HUES6 (cell line): ENCODE measurements at regions not wholly inside any gene's neighbourhood (a gene's known extent, or its start where the extent isn't known, plus 50 kb on each side); places are given as distances from the start of the nearest gene placed in this dataset.

Experiments
- H3K27ac ChIP-seq: 2 replicates; pipeline ENCODE4 v1.7.0; 2013; ENCODE audit warnings: low read depth, mild to moderate bottlenecking, low read length, inconsistent platforms
- H3K27me3 ChIP-seq: 2 replicates; pipeline ENCODE4 v1.6.1; 2013; ENCODE audit warnings: low read length; ENCODE audit not compliant: control insufficient read depth, insufficient read depth
- H3K36me3 ChIP-seq: 2 replicates; pipeline ENCODE4 v1.6.1; 2013; ENCODE audit warnings: low read length; ENCODE audit not compliant: control insufficient read depth, insufficient read depth
- H3K4me1 ChIP-seq: 2 replicates; pipeline ENCODE4 v1.6.1; 2013; ENCODE audit warnings: low read length; ENCODE audit not compliant: control insufficient read depth, insufficient read depth
- H3K4me3 ChIP-seq: 2 replicates; pipeline ENCODE4 v1.5.1; 2013; ENCODE audit warnings: low read depth, low read length
- H3K9ac ChIP-seq: one replicate; pipeline ENCODE4 v1.6.1; 2013; ENCODE audit warnings: mild to moderate bottlenecking, low read length
- H3K9me3 ChIP-seq: 2 replicates; pipeline ENCODE4 v1.6.1; 2013; ENCODE audit warnings: low read depth, low read length; ENCODE audit not compliant: control insufficient read depth, insufficient read depth

- no peak overlapping the region for H3K9ac ChIP-seq
- no peak overlapping the region for H3K27ac ChIP-seq
- H3K27me3 ChIP-seq = no peaks in the 10 kb centered on the region
- no peaks in the 10 kb centered on the region for H3K36me3 ChIP-seq
- H3K4me3 ChIP-seq = no peak overlapping the region
- no peaks in the 10 kb centered on the region for H3K4me1 ChIP-seq
- H3K9me3 ChIP-seq = no peaks in the 10 kb centered on the region
Measured at GRCh38 chr3:117962750-117963149, 1071.9 kb downstream of the IGSF11 start.

- Histone ChIP-seq H3K36me3 (no peaks in the 10 kb centered on the region), H3K27me3 (no peaks in the 10 kb centered on the region), H3K4me1 (no peaks in the 10 kb centered on the region), H3K9ac (no peak overlapping the region), H3K27ac (no peak overlapping the region), H3K4me3 (no peak overlapping the region), H3K9me3 (no peaks in the 10 kb centered on the region)
Measured at GRCh38 chr3:117963858-117964257, 1070.8 kb downstream of the IGSF11 start.

- Histone ChIP-seq H3K4me3 (no peak overlapping the region), H3K27me3 (no peaks in the 10 kb centered on the region), H3K27ac (no peak overlapping the region), H3K4me1 (no peaks in the 10 kb centered on the region), H3K9ac (no peak overlapping the region), H3K9me3 (no peaks in the 10 kb centered on the region), H3K36me3 (no peaks in the 10 kb centered on the region)
Measured at GRCh38 chr3:117964814-117965213, 1069.8 kb downstream of the IGSF11 start.

GRCh38 chr3:117977504-117978228 lies 1057.0 kb downstream of the IGSF11 start:
- H3K27ac ChIP-seq = no peak overlapping the region
- H3K27me3 ChIP-seq = no peaks in the 10 kb centered on the region
- H3K4me3 ChIP-seq = no peak overlapping the region
- no peak overlapping the region for H3K9ac ChIP-seq
- H3K4me1 ChIP-seq = no peaks in the 10 kb centered on the region
- H3K9me3 ChIP-seq = no peaks in the 10 kb centered on the region
- H3K36me3 ChIP-seq = no peaks in the 10 kb centered on the region

DNA sequence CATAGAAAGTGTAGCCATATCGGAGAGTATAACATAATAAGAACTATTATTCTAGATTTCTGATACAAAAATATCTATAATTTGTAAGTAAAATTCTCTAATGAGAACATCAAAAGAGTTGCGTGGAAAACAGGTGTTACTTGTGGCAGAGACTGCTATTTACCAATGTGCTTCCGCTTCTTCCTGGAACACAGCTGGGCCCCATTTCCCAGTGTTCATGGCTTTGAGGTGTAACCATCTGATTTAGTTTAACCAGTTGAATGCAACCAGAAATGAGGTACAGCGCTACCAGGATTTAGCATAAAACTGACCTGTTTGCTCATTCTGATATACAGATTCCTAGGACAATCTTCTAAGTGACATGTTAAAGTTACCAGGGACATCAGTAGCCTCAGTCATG lies 1055.2 kb downstream of the IGSF11 start:
- Histone ChIP-seq H3K27me3 (no peaks in the 10 kb centered on the region), H3K9me3 (no peaks in the 10 kb centered on the region), H3K36me3 (no peaks in the 10 kb centered on the region), H3K4me3 (no peak overlapping the region), H3K9ac (no peak overlapping the region), H3K27ac (no peak overlapping the region), H3K4me1 (no peaks in the 10 kb centered on the region)

- Histone ChIP-seq H3K27me3 (no peaks in the 10 kb centered on the region), H3K4me1 (no peaks in the 10 kb centered on the region), H3K9ac (no peak overlapping the region), H3K4me3 (no peak overlapping the region), H3K9me3 (no peaks in the 10 kb centered on the region), H3K36me3 (no peaks in the 10 kb centered on the region), H3K27ac (no peak overlapping the region)
Measured at GRCh38 chr3:117987256-117987655, 1047.4 kb downstream of the IGSF11 start.

DNA sequence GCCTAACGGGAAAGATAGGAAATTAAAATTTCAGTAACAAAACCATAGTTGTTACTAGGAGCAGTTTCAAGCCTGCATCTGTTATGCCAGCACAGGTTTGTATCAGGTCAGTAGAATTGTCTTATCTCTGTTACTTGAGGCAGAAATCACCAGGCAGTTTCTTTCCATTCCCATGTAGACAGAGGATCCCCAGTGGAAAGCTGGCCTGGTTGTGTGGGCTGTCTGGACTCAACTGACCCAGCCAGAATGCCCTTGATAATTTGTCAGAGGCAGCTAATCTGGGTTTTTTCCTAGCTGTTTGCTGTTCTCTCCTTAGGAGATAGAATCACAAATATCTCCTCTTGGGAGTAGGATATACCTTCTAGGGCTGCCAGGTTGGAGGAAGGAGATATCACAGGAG lies 1044.7 kb downstream of the IGSF11 start:
- Histone ChIP-seq H3K9ac (no peak overlapping the region), H3K4me1 (no peaks in the 10 kb centered on the region), H3K27me3 (peaks cover 17% of the 10 kb centered on the region), H3K9me3 (no peaks in the 10 kb centered on the region), H3K36me3 (no peaks in the 10 kb centered on the region), H3K4me3 (no peak overlapping the region), H3K27ac (no peak overlapping the region)

DNA sequence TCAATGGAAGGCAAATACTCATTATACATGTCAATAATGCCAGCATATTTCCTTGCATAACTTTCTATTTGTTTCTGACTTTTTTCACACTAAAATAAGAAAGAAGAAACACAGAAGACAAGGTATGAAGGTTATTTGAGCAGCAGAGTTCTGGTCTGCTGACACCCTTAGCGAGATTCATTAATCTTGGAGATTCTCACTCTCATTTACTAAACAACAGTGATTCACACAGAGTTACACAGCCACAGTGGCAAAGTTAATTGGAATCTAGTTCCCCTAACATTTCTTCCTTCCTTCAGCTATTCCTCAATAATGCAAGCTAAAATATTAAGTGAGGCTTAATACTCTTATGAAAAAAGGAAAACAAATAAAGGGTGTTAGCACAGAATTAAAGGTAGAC lies 1044.0 kb downstream of the IGSF11 start:
- no peak overlapping the region for H3K4me3 ChIP-seq
- no peaks in the 10 kb centered on the region for H3K36me3 ChIP-seq
- no peaks in the 10 kb centered on the region for H3K9me3 ChIP-seq
- H3K4me1 ChIP-seq = no peaks in the 10 kb centered on the region
- no peak overlapping the region for H3K9ac ChIP-seq
- peaks cover 24% of the 10 kb centered on the region for H3K27me3 ChIP-seq
- no peak overlapping the region for H3K27ac ChIP-seq

GRCh38 chr3:117995842-117996437 lies 1038.7 kb downstream of the IGSF11 start:
- no peaks in the 10 kb centered on the region for H3K9me3 ChIP-seq
- H3K4me3 ChIP-seq = no peak overlapping the region
- no peak overlapping the region for H3K27ac ChIP-seq
- H3K27me3 ChIP-seq = peaks cover 51% of the 10 kb centered on the region
- H3K4me1 ChIP-seq = no peaks in the 10 kb centered on the region
- no peaks in the 10 kb centered on the region for H3K36me3 ChIP-seq
- H3K9ac ChIP-seq = no peak overlapping the region

- peak overlapping the region; percentile 26 for H3K9ac ChIP-seq
- H3K4me3 ChIP-seq = peak overlapping the region; percentile 68
- H3K36me3 ChIP-seq = no peaks in the 10 kb centered on the region
- H3K27me3 ChIP-seq = peaks cover 51% of the 10 kb centered on the region
- H3K27ac ChIP-seq = no peak overlapping the region
- H3K9me3 ChIP-seq = no peaks in the 10 kb centered on the region
- no peaks in the 10 kb centered on the region; the same call in 1 of the 2 replicates for H3K4me1 ChIP-seq
Measured at GRCh38 chr3:117997201-117998049, 1037.2 kb downstream of the IGSF11 start.

GRCh38 chr3:117998071-117998470 lies 1036.6 kb downstream of the IGSF11 start:
- no peak overlapping the region for H3K9ac ChIP-seq
- no peaks in the 10 kb centered on the region; the same call in 1 of the 2 replicates for H3K4me1 ChIP-seq
- no peaks in the 10 kb centered on the region for H3K9me3 ChIP-seq
- H3K27ac ChIP-seq = no peak overlapping the region
- H3K36me3 ChIP-seq = no peaks in the 10 kb centered on the region
- H3K27me3 ChIP-seq = peaks cover 51% of the 10 kb centered on the region
- no peak overlapping the region for H3K4me3 ChIP-seq
